GM19043 (cell line): ENCODE measurements at regions not wholly inside any gene's neighbourhood (a gene's known extent, or its start where the extent isn't known, plus 50 kb on each side); places are given as distances from the start of the nearest gene placed in this dataset.
"Not testable (repeated sequence)": the region's sequence is repeated elsewhere in the genome, so short reads cannot be mapped to it uniquely, and the experiment has no call there.

Source experiments
- ATAC-seq: cut with Tn5 transposase; IDR thresholded peaks from one replicate; pipeline ENCODE4 v1.9.1; 2021; ENCODE audit warnings: low read depth; ENCODE audit not compliant: unreplicated experiment

DNA sequence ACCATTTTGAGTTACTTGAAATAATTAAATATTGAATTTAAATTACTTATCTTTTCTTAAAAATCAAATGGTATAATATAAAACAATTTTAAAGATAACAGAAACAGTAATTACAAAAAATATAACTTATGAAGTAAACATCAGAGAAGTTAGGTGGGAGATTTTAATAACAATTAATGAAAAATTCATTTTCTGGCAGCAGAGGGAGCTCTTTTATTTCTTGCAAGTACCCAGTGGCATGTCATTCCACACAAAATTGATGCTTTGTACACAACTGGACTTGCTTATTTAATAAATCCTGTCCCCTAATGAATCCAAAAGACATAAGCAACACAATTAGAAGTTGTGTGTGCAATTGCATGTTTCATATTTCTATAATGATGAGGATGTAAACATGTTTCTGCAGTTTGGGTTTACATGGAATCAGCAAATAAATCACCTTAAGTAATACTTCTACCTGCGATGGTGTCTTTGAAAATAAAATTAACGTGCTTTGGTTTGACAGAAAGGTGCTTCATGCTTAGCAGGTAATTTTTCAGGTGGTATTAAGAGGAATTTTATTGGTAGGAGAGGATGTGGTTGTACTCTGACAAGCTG, 861.3 kb downstream of the ZPLD1 start:
- ATAC-seq = no peak

DNA sequence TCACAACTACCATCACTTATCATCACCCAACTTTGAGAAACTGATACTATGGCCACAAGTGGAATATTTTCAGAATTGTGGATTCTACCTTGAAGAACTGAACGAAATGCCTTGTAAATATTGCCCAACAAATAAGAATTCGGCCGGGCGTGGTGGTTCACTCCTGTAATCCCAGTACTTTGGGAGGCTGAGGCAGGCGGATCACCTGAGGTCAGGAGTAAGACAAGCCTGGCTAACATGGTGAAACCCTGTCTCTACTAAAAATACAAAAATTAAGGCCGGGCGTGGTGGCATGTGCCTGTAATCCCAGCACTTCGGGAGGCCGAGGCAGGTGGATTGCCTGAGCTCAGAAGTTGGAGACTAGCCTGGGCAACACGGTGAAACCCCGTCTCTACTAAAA, 862.7 kb downstream of the ZPLD1 start:
- not testable (repeated sequence) for ATAC-seq

DNA sequence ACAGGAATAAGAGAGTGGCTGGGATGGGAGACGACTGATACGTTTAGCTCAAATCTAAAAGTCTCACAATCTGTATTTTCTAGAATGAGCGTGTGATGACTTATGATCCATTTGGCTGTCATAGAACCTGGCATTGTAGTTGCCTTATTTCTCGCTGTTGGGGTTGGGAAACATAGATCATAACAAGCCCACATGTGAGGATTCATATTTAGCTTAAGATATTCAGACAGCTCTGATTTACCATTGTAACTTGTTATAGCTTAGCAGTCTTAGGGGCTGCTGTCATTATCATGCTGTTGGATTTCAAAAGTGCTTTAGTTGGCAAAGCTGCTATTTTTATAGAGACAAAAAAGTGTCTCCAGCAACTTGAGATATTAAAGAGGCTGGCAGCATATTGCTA, 871.3 kb downstream of the ZPLD1 start:
- no peak for ATAC-seq

DNA sequence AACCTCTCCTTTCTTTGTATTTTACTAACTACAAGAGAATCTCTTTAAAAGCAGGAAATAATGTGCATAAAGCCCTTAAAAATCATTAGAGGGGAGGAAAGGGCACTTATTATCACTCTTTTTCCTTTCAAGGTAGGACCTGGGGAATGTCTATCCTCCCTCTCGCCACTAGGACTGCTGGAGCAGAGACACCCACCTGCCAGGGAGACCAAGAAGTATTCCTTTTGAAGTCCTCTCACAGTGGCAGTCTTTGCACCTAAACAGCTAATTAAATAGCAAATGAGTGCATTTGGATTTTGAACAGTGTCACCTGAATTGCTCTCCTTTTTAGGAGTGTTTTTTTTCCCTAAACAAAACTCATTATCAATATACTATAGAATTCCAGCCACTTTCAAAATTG, 874.1 kb downstream of the ZPLD1 start:
- no peak for ATAC-seq

DNA sequence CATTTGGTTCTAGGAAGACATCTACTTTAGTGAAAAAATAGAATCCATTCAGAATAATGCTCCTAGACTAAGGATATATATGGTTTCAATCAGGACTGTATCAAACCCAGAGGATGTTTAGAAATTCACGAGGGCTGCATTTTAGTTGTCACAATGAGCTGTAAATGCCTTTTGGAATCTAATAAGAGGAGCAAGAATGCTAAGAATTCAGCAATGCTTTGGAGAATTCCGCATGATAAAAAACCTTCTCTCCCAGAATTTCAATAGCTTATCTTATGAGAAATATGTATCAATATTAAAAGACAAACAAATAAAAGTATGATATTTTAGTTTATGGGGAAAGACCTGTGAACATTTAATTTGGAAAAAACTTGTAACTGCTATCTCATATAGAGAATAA, 885.1 kb downstream of the ZPLD1 start:
- no peak for ATAC-seq

DNA sequence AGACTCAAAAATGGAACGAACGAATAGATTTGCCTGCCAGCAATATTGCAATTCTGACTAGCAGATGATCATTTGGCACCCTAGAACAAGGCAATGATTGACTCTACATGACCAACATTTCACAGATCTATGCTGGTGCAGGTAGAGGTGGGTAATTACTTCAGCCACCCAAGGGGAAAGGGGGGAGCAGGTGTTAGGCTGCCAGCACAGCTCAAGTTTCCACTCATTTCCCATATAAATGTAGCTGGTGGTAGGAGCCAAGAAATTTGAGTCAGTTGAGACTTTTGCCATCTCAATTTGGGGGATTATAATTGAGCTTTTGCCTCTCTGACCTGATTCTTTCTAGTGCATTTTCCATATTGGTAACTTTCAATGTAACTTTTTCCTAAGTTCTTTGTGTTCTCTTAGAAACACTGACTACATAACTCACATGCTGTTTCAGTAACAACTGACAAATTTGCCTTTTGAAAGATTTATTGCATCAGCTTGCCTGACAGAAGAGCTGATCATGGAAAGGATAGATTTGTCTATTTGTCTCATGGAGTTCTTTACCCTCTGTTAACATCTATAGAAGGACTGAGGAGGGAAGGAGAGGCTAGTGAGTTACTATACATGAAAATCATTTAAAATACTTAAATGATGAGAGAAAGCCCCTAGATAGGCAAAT, 902.5 kb downstream of the ZPLD1 start:
- ATAC-seq = no peak

DNA sequence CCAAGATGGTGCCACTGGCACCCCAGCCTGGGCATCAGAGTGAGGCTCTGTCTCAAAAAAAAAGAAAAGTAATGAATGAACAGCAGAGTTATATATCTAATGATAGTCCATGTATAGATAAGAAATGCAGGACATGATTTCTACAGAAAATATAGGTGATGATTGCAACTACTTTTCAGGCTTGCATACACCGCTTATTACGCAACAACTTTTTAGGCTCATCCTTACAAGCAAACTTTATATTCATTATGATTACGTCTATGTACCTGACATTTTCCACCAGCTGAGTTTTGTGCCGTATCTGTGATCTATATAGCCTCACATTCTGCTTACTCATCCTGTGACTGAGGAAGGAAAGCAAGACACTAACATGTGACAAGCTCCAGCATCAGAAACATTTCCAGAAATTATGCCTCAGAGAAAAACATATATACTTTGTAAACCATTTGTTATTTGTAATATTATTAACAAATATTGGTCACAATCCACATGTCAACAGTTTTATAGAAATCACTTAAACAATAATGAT, 906.3 kb downstream of the ZPLD1 start:
- no peak for ATAC-seq

DNA sequence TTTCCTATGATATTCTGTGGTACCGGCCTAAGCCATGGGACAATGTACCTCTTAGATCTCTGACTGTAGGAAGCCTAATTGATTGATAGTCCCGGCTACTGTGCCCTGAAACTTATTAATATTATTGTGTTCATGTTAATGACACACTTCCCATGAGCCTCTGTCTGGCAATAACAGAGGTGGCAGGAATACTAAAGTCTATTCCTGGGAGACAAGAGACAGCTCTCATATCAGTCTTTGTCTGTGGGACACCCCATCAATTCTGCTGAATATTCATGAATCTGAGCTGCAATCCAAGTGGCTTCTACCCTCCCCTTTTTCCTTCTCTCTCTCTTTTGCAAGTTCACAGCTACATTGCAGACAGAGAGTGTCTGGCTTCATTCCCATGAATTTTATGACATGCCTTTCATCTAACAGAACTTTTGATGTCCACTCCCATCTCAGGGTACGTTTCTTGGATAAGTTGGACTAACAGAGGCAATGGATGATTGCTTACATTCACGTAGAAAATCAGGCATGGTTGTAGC, 907.5 kb downstream of the ZPLD1 start:
- no peak for ATAC-seq

DNA sequence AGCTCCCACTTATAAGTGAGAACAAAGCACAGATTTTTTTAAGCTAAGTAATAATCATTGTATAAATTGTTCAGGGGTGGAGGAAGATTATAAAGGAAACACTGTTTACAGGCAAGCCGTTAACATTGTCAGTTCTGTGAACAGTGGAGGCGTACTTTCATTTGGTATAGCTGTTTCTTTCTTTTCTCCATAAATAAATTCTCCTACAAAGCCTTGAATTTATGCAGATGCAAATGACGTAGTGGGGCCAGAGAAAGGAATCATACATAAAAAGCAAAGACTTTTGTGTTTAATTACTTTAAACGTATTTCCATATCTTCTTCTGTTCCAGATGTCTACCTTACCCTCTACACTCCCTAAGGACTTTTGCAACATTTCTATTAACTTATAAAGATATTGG, 914.9 kb downstream of the ZPLD1 start:
- no peak for ATAC-seq

DNA sequence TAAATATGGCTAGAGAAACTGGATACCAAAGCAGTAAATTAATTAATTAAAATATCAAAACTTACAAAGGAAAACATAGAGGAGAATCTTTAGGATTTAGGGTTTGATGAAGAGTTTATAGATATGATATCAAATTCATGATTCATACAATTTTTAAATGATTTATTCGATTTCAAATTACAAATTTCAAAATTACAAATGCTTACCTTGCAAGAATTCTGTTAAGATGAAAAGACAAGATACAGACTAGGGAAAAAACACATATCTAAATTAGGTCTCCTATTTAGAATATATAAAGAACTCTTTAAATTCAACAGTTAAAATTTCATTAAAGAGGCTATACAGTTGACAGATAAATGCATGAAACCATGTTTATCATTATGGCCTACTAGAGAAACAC, 930.7 kb downstream of the ZPLD1 start:
- no peak for ATAC-seq

DNA sequence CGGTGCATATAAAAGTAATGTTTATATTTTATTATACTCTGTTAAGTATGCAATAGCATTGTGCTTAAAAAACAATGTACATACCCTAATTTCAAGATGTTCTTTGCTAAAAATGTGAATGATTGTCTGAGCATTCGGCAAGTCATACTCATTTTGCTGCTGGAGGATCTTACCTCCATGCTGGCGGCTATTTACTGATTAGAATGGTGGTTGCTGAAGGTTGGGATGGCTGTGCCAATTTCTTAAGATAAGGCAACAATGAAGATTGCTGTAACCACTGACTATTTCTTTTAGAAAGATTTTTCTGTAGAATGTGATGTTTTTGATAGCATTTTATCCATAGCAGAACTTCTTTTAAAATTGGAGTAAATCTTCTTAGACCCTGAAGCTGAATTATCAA, 932.7 kb downstream of the ZPLD1 start:
- ATAC-seq = no peak

DNA sequence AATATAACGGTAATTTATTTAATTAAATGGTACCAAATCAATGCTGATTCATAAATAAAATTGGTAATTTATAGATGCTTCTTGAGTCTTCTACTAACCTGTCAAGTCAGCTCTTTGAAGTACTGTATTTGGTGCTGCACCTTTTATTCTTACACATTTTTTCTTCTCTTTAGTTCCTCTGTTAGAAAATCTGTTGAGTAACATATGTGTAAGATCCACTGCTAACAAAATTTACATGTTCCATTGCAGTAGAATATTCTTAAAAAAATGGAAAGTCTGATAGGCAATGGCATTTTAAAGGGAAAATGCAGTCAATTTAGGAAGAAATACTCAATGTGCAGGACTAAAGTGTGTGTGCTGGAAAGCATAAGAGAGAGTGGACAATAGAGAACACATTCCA, 936.6 kb downstream of the ZPLD1 start:
- ATAC-seq = no peak

DNA sequence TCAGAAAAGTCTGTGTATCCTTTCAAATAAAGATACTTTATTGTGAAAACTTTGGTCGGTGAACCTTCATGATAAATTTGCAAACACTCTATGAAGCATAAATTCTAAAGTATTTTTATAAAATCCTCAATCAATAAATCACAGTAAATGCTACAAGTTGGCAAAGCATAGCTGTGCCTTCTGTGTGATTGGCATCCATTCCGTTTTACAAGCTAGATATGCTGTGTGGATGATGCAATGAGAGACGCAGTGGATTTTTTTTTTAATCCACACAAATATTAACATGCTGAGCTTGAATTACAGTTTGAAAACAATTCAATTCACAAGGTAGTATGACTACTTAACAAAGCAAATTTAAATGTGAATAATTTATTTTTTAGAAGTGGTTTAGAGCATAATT, 937.2 kb downstream of the ZPLD1 start:
- no peak for ATAC-seq

DNA sequence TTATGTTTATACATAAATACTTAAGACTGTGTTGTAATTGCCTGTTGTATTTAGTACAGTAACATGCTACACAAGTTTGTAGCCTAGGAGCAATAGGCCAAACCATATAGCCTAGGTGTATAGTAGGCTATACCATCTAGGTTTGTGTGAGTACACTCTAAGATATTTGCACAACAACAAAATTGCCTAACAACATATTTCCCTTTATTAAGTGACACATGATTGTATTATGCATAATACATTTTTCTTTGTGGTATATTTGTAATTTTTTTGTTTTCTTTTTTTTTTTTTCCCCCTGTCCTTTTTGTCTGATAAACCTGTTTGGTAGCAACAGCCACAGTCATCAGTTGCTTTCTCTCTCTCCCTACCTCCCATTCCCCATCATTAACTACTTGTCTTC, 945.6 kb downstream of the ZPLD1 start:
- ATAC-seq = no peak

DNA sequence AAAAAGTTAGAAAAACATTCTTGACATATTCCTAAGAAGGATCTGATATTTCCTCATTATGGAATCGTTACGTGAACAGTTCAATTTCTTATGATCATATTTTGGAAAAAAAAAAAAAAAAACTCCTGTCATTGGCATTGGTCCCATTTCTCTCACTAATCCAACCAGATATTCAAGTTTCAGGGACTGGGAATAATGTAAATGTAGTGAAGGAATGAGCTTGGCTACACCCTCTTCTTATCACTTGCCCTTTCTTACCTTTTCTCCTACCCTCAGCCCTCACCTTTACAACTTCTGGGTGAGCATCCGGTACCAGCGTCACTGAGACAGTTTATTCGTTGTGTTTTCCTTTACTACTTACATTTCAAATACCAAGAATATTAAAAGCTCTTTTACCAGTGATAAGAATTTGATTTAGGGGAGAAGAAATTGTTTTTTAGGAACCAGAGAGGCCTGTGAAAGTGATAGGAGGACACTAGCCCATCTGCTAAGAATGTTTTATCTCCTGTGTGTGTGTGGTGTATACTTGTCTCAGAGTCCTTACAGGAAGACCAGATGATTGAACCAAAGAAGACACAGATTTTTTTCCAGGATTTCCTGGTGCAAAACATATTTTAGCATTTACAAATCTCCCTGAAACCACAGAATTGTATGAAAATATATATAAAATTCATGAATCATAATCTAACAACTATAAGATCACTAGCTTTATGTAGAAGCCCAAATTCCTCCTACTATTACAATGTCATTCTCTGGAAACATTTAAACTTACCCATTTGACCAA, 946.7 kb downstream of the ZPLD1 start:
- no peak for ATAC-seq

DNA sequence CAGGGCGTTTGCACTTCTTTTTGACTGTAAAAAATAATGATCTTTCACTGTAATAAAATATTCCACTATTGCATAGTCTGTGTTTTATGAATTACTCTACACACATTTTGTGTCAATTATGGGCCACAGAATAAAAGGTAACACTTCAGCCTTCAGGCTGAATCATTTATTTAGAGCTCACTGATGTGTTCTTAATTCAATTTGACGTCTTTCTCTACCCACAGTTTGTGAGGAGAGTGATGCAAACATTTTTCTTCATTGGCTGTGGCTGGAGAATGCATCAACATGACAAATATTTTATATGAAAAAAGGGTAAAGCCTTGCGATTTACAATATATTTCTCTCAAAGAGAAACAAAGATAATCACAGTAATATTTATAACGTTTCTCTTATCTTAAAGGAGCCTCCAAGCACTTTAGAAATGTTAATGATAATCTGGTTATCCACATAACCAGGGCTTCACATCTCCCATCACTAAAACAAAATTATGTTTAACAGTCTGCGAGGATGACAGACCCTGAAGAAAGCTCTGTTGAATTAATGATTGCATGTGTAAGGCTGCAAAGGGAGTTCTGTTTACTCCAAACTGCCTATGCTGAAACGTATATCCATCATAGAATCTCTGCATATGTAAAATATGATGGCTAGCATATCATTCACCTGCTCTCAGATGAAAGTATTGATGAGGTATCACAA, 951.3 kb downstream of the ZPLD1 start:
- no peak for ATAC-seq

DNA sequence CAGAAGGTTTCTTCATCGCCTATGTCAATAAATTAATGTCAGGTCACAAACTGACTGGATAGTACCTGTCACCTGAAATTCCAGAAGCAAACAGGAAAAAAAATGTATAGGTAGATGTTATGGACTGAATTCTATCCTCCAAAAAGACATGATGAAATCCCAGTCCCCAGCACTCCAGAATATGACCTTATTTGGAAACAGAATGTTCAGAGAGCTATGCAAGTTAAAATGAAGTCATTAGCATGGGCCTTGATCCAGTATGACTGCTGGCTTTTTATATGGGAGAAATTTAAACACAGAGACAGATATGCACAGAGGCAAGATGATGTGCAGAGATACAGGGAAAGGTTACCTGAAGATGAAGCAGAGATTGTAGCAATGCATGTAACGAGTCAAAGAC, 953.4 kb downstream of the ZPLD1 start:
- ATAC-seq = no peak

DNA sequence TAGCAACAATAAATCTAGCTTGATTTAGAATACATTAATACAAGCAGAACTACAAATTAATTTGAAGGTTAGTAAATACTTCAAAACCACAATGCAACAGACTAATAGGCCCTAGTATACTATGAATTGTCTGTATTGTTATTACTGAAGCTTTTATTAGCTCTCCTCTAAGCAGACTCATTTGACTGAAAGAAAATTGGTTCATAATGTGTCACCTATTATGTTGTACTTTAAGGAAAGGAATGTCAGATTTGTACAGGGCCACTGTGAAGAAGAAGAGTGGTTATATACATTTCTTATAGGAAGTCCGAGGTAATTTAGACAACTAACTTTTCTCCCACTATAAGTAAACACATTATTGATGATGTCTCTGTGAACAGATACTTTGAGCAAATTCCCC, 954.5 kb downstream of the ZPLD1 start:
- ATAC-seq = no peak

DNA sequence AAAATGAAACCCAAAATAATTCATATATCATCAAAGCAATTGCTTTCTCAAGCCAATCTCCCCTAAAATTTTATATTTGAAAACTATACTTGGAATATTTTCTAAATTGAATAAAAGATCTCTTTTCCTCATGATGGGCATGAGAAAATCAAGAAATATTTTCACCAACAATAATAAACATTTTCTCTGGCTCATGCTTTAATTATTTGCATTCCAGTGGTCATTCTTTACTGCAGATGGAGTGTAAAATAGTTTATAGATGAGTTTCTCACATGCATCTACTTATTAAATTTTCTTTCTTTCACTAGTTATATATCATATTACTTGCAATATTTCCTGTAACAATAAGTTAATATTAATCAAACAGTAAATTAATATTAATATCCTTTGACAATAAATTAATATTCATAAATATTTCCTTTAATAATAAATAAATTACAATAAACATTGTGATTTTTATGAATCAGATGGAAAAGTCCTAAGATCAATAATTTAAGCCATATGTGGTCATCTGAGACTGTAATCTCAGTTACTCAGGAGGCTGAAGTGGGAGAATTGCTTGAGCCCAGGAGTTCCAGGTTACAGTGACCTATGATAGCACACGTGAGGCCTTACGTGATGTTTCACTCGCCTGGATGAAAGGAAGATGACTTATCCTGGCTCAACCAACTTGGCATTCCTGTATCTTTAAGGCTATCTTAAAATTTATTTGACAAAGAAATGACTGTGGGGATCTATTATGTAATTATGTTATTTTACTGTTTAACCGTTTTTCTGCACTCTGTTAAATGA, 958.8 kb downstream of the ZPLD1 start:
- ATAC-seq = no peak

DNA sequence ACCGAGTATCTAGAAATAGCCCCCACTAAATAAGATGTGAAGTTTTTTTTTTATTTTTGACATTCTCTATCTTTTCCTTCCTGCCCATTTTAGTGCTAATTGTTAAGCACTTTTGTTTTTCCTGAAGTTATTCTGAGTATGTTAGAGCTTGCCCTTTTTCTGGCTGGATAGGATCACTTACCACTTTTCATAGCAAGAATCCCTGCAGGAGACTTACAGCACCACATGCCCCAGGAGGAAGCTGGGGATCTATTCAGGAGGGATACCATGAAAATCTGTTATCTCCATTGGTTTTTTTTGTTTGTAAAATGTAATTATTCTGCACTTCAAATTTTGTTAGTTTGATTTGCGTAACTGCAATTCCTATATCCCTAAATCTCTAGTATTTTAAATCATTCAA, 968.4 kb downstream of the ZPLD1 start:
- ATAC-seq = no peak
